HepG2 (cell line): ENCODE measurements at regions not wholly inside any gene's neighbourhood (a gene's known extent, or its start where the extent isn't known, plus 50 kb on each side); places are given as distances from the start of the nearest gene placed in this dataset.

Source experiments
- ATAC-seq: fragments of 200-7000 bp; cut with Tn5 transposase; 3 replicates; pipeline ENCODE4 v1.9.1; 2020; ENCODE audit warnings: mild to moderate bottlenecking, moderate library complexity
- BruUV-seq: library from RNA; stranded (reverse); fragments of 400-500 nt; replicated peaks from 2 replicates; lab custom pipeline; 2021; lab: Mats Ljungman, UMichigan
- CTCF ChIA-PET: fragments of 300-600 bp; formaldehyde crosslinking; extraction: SDS; loops from one replicate; lab custom pipeline; 2021; ENCODE audit warnings: low total read pairs, inconsistent platforms, low intra/inter-chr PET ratio; lab: Yijun Ruan, JAX
- POLR2A ChIA-PET: fragments of 350-600 bp; sonication (Branson Sonifier 250); formaldehyde crosslinking; loops from one replicate; lab custom pipeline; 2020; ENCODE audit warnings: antibody characterized with exemption, inconsistent platforms; lab: Yijun Ruan, JAX
- DNase-seq: peaks from one replicate; pipeline ENCODE4 v3.0.0-alpha.2; 2015; ENCODE audit warnings: low spot score
- FAIRE-seq: peaks from 3 replicates; lab custom pipeline; 2011; peaks lifted over from hg19 to GRCh38; lab: Jason Lieb, UNC
- H2AFZ ChIP-seq: one replicate; pipeline ENCODE4 v1.6.1; 2011; ENCODE audit warnings: low read length, inconsistent platforms
- H3K27ac ChIP-seq: fragments of 300-600 bp; 3 replicates; pipeline ENCODE4 v1.8.0; 2011; ENCODE audit warnings: mixed run types, mild to moderate bottlenecking, mixed read lengths, low read length, inconsistent platforms; ENCODE audit not compliant: insufficient read depth; ENCODE audit errors: extremely low read length
- H3K27me3 ChIP-seq, 2 experiments: fragments of 200-600 bp in 1 of 2; 2 replicates in 1 of 2; 3 replicates in 1 of 2; pipeline versions ENCODE4 v1.6.0 to v1.8.0; 2011; ENCODE audit warnings: low read length in 2 of 2, mild to moderate bottlenecking in 2 of 2, moderate library complexity in 2 of 2, inconsistent platforms in 1 of 2; ENCODE audit not compliant: insufficient read depth in 2 of 2, control insufficient read depth in 1 of 2
- H3K36me3 ChIP-seq, 2 experiments: fragments of 200-600 bp in 1 of 2; replicated peaks in 1 of 2; 2 replicates in 1 of 2; 3 replicates in 1 of 2; pipeline versions ENCODE4 v1.5.1 to v1.8.0; 2011; ENCODE audit warnings: low read length in 2 of 2, inconsistent platforms in 1 of 2; ENCODE audit not compliant: insufficient read depth in 2 of 2, control insufficient read depth in 1 of 2
- H3K4me1 ChIP-seq: 2 replicates; pipeline ENCODE4 v1.5.1; 2012; ENCODE audit warnings: low read length, inconsistent platforms; ENCODE audit not compliant: insufficient read depth
- H3K4me2 ChIP-seq: 2 replicates; pipeline ENCODE4 v1.6.0; 2011; ENCODE audit warnings: low read depth, low read length, inconsistent platforms
- H3K4me3 ChIP-seq, 3 experiments: fragments of 200-600 bp in 1 of 3; sonication (generic), shearing (Covaris generic) in 1 of 3; replicated peaks in 1 of 3; 2 replicates each; pipeline ENCODE4 v1.5.1; 2011 to 2016; ENCODE audit warnings: low read length in 3 of 3, inconsistent platforms in 2 of 3, low read depth in 2 of 3, mild to moderate bottlenecking in 2 of 3, control low read depth in 1 of 3, mixed read lengths in 1 of 3; ENCODE audit not compliant: insufficient read depth in 1 of 3
- H3K79me2 ChIP-seq: one replicate; pipeline ENCODE4 v1.6.1; 2011; ENCODE audit warnings: low read length, inconsistent platforms; ENCODE audit not compliant: insufficient read depth
- H3K9ac ChIP-seq: 2 replicates; pipeline ENCODE4 v1.6.0; 2011; ENCODE audit warnings: mild to moderate bottlenecking, low read depth, low read length, inconsistent platforms; ENCODE audit not compliant: insufficient read depth
- H3K9me3 ChIP-seq: 2 replicates; pipeline ENCODE4 v1.5.1; 2012; ENCODE audit warnings: mild to moderate bottlenecking, low read length
- H4K20me1 ChIP-seq: 2 replicates; pipeline ENCODE4 v1.6.0; 2011; ENCODE audit warnings: inconsistent platforms, mild to moderate bottlenecking, low read length, moderate library complexity; ENCODE audit not compliant: insufficient read depth
- AGO1 ChIP-seq: fragments of 200-400 bp; formaldehyde crosslinking; IDR thresholded peaks from 2 replicates; pipeline ENCODE4 v1.6.1; 2017; ENCODE audit warnings: mild to moderate bottlenecking, low read depth, low read length, moderate library complexity; ENCODE audit not compliant: poor library complexity, severe bottlenecking
- CBX2 ChIP-seq, 2 experiments: fragments of 200-600 bp in 1 of 2; sonication (generic); formaldehyde crosslinking in 1 of 2; IDR thresholded peaks; 2 replicates each; pipeline versions ENCODE4 v1.7.0 to v1.8.1; 2018 to 2022; ENCODE audit warnings: low read depth in 2 of 2, low read length in 1 of 2, mild to moderate bottlenecking in 1 of 2, missing genetic modification reagents in 1 of 2
- EEA1 ChIP-seq: sonication (generic); formaldehyde crosslinking; IDR thresholded peaks from 2 replicates; pipeline ENCODE4 v1.5.1; 2020; ENCODE audit warnings: mild to moderate bottlenecking, missing genetic modification reagents, borderline replicate concordance
- GLI4 ChIP-seq: sonication (generic); formaldehyde crosslinking; IDR thresholded peaks from 2 replicates; pipeline ENCODE4 v1.5.1; 2020; ENCODE audit warnings: missing genetic modification reagents, mild to moderate bottlenecking, moderate library complexity, borderline replicate concordance
- RCOR2 ChIP-seq: IDR thresholded peaks from 2 replicates; pipeline ENCODE4 v1.6.1; 2016; ENCODE audit warnings: missing biosample characterization, missing genetic modification reagents
- RNF2 ChIP-seq: fragments of 450-650 bp; conservative IDR thresholded peaks from 2 replicates; pipeline ENCODE4 v1.6.1; 2016; ENCODE audit warnings: low read depth
- SMARCC2 ChIP-seq: fragments of 450-650 bp; IDR thresholded peaks from 2 replicates; pipeline ENCODE4 v1.6.1; 2017; ENCODE audit warnings: antibody characterized with exemption, mild to moderate bottlenecking
- SSRP1 ChIP-seq: IDR thresholded peaks from 2 replicates; pipeline ENCODE4 v1.6.1; 2016; ENCODE audit warnings: control low read depth
- ZNF335 ChIP-seq: sonication (generic); formaldehyde crosslinking; IDR thresholded peaks from 2 replicates; pipeline ENCODE4 v1.4.0; 2020; ENCODE audit warnings: missing genetic modification reagents
- ZNF496 ChIP-seq: sonication (generic); formaldehyde crosslinking; IDR thresholded peaks from 2 replicates; pipeline ENCODE4 v1.8.1; 2023; ENCODE audit warnings: mild to moderate bottlenecking, moderate library complexity, missing genetic modification reagents; ENCODE audit not compliant: insufficient replicate concordance
- ZNF510 ChIP-seq: sonication (generic); formaldehyde crosslinking; IDR thresholded peaks from 2 replicates; pipeline ENCODE4 v1.4.0; 2020; ENCODE audit warnings: low read depth, mild to moderate bottlenecking, missing genetic modification reagents
- ZZZ3 ChIP-seq: sonication (generic); formaldehyde crosslinking; IDR thresholded peaks from 2 replicates; pipeline ENCODE4 v1.4.0; 2020; ENCODE audit warnings: missing genetic modification reagents, mild to moderate bottlenecking, borderline replicate concordance
- WGBS: methylation state at CpG from one replicate; pipeline ENCODE4 v1.1.6; 2017; ENCODE audit warnings: low lambda C conversion rate; 5-methylcytosine and 5-hydroxymethylcytosine counted together
- in situ Hi-C: cut with HindIII; loops from 2 replicates; pipeline ENCODE4 v1.10.0; 2017; ENCODE audit warnings: low pct_unique_long_range_greater_than_20kb; ENCODE audit not compliant: extremely low pct_ligation_motif_present
- intact Hi-C: fragments of 100-400 bp; cut with micrococcal nuclease; formaldehyde crosslinking; loops from one replicate; pipeline ENCODE4 v1.10.0; 2022; ENCODE audit not compliant: unreplicated experiment
- TF ChIP-seq, protein P1 (sequence below): sonication (generic); formaldehyde crosslinking; IDR thresholded peaks from 2 replicates; pipeline ENCODE4 v1.9.0; 2021; ENCODE audit warnings: missing genetic modification reagents, mild to moderate bottlenecking, borderline replicate concordance
- TF ChIP-seq, protein P2 (sequence below): sonication (generic); formaldehyde crosslinking; IDR thresholded peaks from 2 replicates; pipeline ENCODE4 v1.4.0; 2020; ENCODE audit warnings: missing genetic modification reagents
- TF ChIP-seq, protein P3 (sequence below): sonication (generic); formaldehyde crosslinking; IDR thresholded peaks from 2 replicates; pipeline ENCODE4 v1.4.0; 2020; ENCODE audit warnings: missing genetic modification reagents
- TF ChIP-seq, protein P4 (sequence below): sonication (generic); formaldehyde crosslinking; conservative IDR thresholded peaks from 2 replicates; pipeline ENCODE4 v1.8.1; 2023; ENCODE audit warnings: missing genetic modification reagents

DNA sequence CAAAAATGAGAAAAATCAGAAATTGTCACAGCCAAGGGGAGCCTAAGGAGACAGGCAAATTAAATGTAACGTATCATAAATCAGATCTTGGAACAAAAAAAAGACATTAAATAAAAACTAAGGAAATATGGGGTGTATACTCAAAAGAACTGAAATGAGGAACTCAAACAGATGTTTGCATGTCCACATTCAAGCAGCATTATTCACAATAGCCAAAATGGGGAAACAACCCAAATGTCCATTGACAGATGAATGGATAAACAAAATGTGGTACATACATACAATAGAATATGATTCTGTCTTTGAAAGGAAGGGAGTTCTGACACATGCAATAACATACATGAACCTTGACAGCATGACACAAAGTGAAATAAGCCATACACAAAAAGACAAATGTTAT lies 155.8 kb upstream of the KLF7 start:
- BruUV-seq = no TSS peak
- 41% methylated on average over 1 of the region's 1 CpG for WGBS
- intact Hi-C loops (no loop called here), in situ Hi-C loops (no loop called here)
- ChIA-PET CTCF (no interaction called here), POLR2A (no interaction called here)
- Histone ChIP-seq H3K27me3 (no peaks in the 10 kb centered on the region; a peak in 1 of 5 replicates), H3K9me3 (no peaks in the 10 kb centered on the region), H2AFZ (no peak overlapping the region), H3K4me1 (peaks cover 7% of the 10 kb centered on the region), H3K36me3 (no peaks in the 10 kb centered on the region), H3K27ac (no peak overlapping the region), H3K4me2 (no peak overlapping the region), H3K9ac (no peak overlapping the region), H3K4me3 (no peak overlapping the region), H3K79me2 (no peaks in the 10 kb centered on the region), H4K20me1 (no peaks in the 10 kb centered on the region)
- ATAC-seq (no peak), DNase-seq (no peak), FAIRE-seq (no peak)
- no peak for TF ChIP-seq GLI4
- no peak for TF ChIP-seq ZNF510 (CRISPR knock-in tag)
- no peak for TF ChIP-seq CBX2 (IDR thresholded peaks at IDR 0.05; ENCODE audit: low read depth, low read length)
- TF ChIP-seq CBX2 (CRISPR knock-in tag; IDR thresholded peaks at IDR 0.05; ENCODE audit: low read depth) = no peak
- TF ChIP-seq ZNF335 = no peak
- TF ChIP-seq, protein P1, sequence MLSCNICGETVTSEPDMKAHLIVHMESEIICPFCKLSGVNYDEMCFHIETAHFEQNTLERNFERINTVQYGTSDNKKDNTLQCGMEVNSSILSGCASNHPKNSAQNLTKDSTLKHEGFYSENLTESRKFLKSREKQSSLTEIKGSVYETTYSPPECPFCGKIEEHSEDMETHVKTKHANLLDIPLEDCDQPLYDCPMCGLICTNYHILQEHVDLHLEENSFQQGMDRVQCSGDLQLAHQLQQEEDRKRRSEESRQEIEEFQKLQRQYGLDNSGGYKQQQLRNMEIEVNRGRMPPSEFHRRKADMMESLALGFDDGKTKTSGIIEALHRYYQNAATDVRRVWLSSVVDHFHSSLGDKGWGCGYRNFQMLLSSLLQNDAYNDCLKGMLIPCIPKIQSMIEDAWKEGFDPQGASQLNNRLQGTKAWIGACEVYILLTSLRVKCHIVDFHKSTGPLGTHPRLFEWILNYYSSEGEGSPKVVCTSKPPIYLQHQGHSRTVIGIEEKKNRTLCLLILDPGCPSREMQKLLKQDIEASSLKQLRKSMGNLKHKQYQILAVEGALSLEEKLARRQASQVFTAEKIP (CRISPR knock-in tag) = no peak
- no peak for TF ChIP-seq RNF2
- TF ChIP-seq ZZZ3 (CRISPR knock-in tag) = no peak
- TF ChIP-seq, protein P2, sequence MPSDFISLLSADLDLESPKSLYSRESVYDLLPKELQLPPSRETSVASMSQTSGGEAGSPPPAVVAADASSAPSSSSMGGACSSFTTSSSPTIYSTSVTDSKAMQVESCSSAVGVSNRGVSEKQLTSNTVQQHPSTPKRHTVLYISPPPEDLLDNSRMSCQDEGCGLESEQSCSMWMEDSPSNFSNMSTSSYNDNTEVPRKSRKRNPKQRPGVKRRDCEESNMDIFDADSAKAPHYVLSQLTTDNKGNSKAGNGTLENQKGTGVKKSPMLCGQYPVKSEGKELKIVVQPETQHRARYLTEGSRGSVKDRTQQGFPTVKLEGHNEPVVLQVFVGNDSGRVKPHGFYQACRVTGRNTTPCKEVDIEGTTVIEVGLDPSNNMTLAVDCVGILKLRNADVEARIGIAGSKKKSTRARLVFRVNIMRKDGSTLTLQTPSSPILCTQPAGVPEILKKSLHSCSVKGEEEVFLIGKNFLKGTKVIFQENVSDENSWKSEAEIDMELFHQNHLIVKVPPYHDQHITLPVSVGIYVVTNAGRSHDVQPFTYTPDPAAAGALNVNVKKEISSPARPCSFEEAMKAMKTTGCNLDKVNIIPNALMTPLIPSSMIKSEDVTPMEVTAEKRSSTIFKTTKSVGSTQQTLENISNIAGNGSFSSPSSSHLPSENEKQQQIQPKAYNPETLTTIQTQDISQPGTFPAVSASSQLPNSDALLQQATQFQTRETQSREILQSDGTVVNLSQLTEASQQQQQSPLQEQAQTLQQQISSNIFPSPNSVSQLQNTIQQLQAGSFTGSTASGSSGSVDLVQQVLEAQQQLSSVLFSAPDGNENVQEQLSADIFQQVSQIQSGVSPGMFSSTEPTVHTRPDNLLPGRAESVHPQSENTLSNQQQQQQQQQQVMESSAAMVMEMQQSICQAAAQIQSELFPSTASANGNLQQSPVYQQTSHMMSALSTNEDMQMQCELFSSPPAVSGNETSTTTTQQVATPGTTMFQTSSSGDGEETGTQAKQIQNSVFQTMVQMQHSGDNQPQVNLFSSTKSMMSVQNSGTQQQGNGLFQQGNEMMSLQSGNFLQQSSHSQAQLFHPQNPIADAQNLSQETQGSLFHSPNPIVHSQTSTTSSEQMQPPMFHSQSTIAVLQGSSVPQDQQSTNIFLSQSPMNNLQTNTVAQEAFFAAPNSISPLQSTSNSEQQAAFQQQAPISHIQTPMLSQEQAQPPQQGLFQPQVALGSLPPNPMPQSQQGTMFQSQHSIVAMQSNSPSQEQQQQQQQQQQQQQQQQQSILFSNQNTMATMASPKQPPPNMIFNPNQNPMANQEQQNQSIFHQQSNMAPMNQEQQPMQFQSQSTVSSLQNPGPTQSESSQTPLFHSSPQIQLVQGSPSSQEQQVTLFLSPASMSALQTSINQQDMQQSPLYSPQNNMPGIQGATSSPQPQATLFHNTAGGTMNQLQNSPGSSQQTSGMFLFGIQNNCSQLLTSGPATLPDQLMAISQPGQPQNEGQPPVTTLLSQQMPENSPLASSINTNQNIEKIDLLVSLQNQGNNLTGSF (CRISPR knock-in tag) = no peak
- TF ChIP-seq RCOR2 (CRISPR knock-in tag) = no peak
- TF ChIP-seq ZNF496 (CRISPR knock-in tag) = no peak
- TF ChIP-seq SMARCC2 = no peak
- TF ChIP-seq AGO1 = no peak
- TF ChIP-seq, protein P3, sequence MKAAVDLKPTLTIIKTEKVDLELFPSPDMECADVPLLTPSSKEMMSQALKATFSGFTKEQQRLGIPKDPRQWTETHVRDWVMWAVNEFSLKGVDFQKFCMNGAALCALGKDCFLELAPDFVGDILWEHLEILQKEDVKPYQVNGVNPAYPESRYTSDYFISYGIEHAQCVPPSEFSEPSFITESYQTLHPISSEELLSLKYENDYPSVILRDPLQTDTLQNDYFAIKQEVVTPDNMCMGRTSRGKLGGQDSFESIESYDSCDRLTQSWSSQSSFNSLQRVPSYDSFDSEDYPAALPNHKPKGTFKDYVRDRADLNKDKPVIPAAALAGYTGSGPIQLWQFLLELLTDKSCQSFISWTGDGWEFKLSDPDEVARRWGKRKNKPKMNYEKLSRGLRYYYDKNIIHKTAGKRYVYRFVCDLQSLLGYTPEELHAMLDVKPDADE = no peak
- TF ChIP-seq, protein P4, sequence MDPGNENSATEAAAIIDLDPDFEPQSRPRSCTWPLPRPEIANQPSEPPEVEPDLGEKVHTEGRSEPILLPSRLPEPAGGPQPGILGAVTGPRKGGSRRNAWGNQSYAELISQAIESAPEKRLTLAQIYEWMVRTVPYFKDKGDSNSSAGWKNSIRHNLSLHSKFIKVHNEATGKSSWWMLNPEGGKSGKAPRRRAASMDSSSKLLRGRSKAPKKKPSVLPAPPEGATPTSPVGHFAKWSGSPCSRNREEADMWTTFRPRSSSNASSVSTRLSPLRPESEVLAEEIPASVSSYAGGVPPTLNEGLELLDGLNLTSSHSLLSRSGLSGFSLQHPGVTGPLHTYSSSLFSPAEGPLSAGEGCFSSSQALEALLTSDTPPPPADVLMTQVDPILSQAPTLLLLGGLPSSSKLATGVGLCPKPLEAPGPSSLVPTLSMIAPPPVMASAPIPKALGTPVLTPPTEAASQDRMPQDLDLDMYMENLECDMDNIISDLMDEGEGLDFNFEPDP (CRISPR knock-in tag) = no peak
- no peak for TF ChIP-seq SSRP1 (CRISPR knock-in tag)
- TF ChIP-seq EEA1 (CRISPR knock-in tag) = no peak
